Right lobe of liver (tissue), 6 donors: ENCODE measurements at regions not wholly inside any gene's neighbourhood (a gene's known extent, or its start where the extent isn't known, plus 50 kb on each side); places are given as distances from the start of the nearest gene placed in this dataset.

ENCODE experiments used
- ATAC-seq, 4 donors: fragments of 200-7000 bp; cut with Tn5 transposase; one replicate each; pipeline ENCODE4 v1.9.1; 2020; ENCODE audit warnings: mild to moderate bottlenecking in 4 of 4, moderate library complexity in 4 of 4
- DNase-seq, 3 donors: peaks; one replicate each; pipeline ENCODE4 v3.0.0-alpha.2; 2020
- H3K27ac ChIP-seq, 3 donors: fragments of 200-600 bp; one replicate each; pipeline ENCODE4 v1.8.0; 2022
- H3K27me3 ChIP-seq, 2 donors: fragments of 200-600 bp; one replicate each; pipeline ENCODE4 v1.8.0; 2022
- H3K36me3 ChIP-seq, 4 donors: fragments of 200-600 bp; sonication (generic) in 1 of 4; one replicate each; pipeline versions ENCODE4 v1.5.1 to v1.8.0; 2017 to 2022; ENCODE audit warnings: control low read depth in 1 of 4
- H3K4me1 ChIP-seq, 4 donors: fragments of 200-600 bp; sonication (generic) in 1 of 4; one replicate each; pipeline versions ENCODE4 v1.5.1 to v1.8.0; 2017 to 2022; ENCODE audit warnings: control low read depth in 1 of 4
- H3K4me3 ChIP-seq, 3 donors: fragments of 200-600 bp; one replicate each; pipeline ENCODE4 v1.8.0; 2022
- H3K9me3 ChIP-seq, 4 donors: fragments of 200-600 bp; sonication (generic) in 1 of 4; one replicate each; pipeline versions ENCODE4 v1.5.1 to v1.8.0; 2017 to 2022; ENCODE audit warnings: control low read depth in 1 of 4
- POLR2A ChIP-seq: fragments of 450-650 bp; IDR thresholded peaks from one replicate; pipeline ENCODE4 v1.6.1; 2017; ENCODE audit warnings: antibody characterized with exemption, mild to moderate bottlenecking
- WGBS: methylation state at CpG from one replicate; pipeline ENCODE4 v1.1.6; 2018; ENCODE audit warnings: low coverage, low lambda C conversion rate; ENCODE audit not compliant: insufficient coverage; ENCODE audit errors: missing lambda C conversion rate; 5-methylcytosine and 5-hydroxymethylcytosine counted together
- intact Hi-C, 2 donors: fragments of 100-400 bp; cut with DNase I; formaldehyde crosslinking; loops; one replicate each; pipeline versions ENCODE4 v1.11.2 to v1.14.1; 2022
- TF ChIP-seq, protein P1 (sequence below), 4 donors: fragments of 200-600 bp in 3 of 4; fragments of 450-650 bp in 1 of 4; IDR thresholded peaks; one replicate each; pipeline versions ENCODE4 v1.5.1 to v1.8.0; 2016 to 2022; ENCODE audit warnings: antibody characterized with exemption in 4 of 4, mild to moderate bottlenecking in 2 of 4
- donor health status: DM: no; HTN: yes; CAD: no.
- donor health status: DM: no; HTN: no; CAD: no.
- donor health status: DM: no; HTN: no; CAD: no.
- donor health status: DM: no; HTN: yes; CAD: no.
- donor health status: DM: no; HTN: yes; CAD: no.

DNA sequence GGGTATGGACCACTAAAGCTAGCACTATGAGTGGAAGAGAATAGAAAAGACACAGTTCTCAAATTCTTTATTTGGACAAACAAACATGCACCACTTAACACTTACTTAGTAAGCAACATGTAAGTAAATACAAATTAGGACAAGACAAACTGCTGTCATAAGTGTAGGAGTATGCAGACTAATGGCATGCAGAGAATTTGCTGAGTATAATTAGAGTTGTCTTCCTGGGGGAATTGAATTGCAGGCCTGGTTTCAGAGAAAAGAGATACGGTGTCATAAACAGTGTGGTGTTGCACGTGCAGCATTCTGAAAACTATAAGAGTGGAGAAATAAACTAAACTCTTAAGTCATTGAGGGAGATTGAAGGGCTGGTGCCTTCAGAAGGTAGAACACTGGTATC lies 125.2 kb upstream of the EYA4 start:
- H3K27me3 ChIP-seq = no peaks in the 10 kb centered on the region

DNA sequence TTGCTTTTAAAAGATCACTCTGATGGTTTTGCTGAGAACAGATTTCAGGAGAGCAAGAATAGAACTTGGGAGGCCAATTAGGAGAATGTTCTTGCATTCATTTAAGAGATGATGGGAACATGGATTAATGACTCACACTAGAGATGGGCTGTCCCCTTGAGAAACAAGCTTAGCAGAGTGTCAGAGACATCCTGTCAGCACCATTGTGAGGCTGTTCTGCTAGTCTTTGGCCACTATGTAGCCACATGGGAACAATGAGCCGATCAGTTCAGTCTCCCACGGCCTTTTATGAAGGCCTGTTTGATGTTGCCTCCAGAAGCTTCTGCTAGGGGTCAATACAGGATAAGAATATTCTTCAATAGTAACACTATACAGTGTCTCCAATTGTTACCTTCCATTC lies 113.0 kb upstream of the EYA4 start:
- H3K27me3 ChIP-seq = no peaks in the 10 kb centered on the region
- H3K27ac ChIP-seq = no peak overlapping the region
- no peaks in the 10 kb centered on the region for H3K9me3 ChIP-seq
- ATAC-seq (no peak), DNase-seq (no peak)
- H3K4me1 ChIP-seq = no peaks in the 10 kb centered on the region
- no CpG with 5 or more reads among the region's 2 CpGs for WGBS
- intact Hi-C loops = no loop called here
- no peak for TF ChIP-seq POLR2A
- TF ChIP-seq, protein P1, sequence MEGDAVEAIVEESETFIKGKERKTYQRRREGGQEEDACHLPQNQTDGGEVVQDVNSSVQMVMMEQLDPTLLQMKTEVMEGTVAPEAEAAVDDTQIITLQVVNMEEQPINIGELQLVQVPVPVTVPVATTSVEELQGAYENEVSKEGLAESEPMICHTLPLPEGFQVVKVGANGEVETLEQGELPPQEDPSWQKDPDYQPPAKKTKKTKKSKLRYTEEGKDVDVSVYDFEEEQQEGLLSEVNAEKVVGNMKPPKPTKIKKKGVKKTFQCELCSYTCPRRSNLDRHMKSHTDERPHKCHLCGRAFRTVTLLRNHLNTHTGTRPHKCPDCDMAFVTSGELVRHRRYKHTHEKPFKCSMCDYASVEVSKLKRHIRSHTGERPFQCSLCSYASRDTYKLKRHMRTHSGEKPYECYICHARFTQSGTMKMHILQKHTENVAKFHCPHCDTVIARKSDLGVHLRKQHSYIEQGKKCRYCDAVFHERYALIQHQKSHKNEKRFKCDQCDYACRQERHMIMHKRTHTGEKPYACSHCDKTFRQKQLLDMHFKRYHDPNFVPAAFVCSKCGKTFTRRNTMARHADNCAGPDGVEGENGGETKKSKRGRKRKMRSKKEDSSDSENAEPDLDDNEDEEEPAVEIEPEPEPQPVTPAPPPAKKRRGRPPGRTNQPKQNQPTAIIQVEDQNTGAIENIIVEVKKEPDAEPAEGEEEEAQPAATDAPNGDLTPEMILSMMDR (IDR thresholded peaks at IDR 0.05) = no peak
- H3K36me3 ChIP-seq = no peaks in the 10 kb centered on the region
- no peak overlapping the region for H3K4me3 ChIP-seq

More for the DNA sequence above, 125.2 kb upstream of the EYA4 start:
- H3K4me3 ChIP-seq = no peak overlapping the region
- 63% methylated on average over 2 of the region's 2 CpGs for WGBS
- H3K27ac ChIP-seq = no peak overlapping the region
- TF ChIP-seq, protein P1 (IDR thresholded peaks at IDR 0.05) = no peak
- TF ChIP-seq POLR2A = no peak
- H3K9me3 ChIP-seq = no peaks in the 10 kb centered on the region
- ATAC-seq (no peak), DNase-seq (no peak)
- intact Hi-C loops = no loop called here
- no peaks in the 10 kb centered on the region for H3K36me3 ChIP-seq
- H3K4me1 ChIP-seq = no peaks in the 10 kb centered on the region

DNA sequence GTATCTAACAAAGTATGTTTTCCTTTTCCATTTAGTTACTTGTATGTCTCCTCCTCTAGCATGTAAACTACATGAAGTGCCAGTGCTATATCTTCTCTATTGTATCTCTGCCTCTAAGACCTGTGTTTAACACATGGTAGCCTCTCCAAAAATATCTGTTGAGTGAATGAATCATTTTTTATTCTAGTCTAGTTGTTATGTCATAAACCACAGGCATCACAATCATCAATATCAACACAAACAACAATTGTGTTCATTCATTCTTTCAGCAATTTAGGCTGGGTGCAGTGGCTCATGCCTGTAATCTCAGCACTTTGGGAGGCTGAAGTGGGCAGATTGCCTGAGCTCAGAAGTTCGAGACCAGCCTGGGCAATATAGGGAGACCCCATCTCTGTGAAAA lies 111.6 kb upstream of the EYA4 start:
- Histone ChIP-seq H3K4me3 (no peak overlapping the region), H3K27me3 (no peaks in the 10 kb centered on the region), H3K36me3 (no peaks in the 10 kb centered on the region), H3K27ac (no peak overlapping the region), H3K9me3 (no peaks in the 10 kb centered on the region), H3K4me1 (no peaks in the 10 kb centered on the region)
- TF ChIP-seq, protein P1 (IDR thresholded peaks at IDR 0.05) = no peak
- no peak for TF ChIP-seq POLR2A
- no peak for ATAC-seq
- intact Hi-C loops = no loop called here
- DNase-seq = no peak
- 57% methylated on average over 1 of the region's 1 CpG for WGBS

DNA sequence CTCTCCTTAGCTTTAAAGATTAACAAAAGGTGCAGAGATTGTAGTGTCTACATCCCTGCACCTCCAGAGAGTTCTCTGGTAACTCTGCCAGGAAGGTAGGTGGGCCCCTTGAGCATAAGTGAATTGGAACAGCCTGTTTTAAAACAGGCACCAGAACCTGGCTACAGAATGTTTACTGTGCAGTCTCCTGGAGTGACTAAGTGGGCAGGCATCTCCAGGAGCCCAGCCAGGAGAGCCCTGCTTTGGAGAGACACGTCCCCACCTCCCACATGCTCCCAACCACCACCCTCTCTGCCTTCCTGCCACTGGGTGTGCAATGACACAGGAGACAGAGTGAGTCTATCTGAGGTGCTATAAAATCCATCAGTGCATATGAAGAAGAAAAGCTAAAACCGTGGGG lies 110.3 kb upstream of the EYA4 start:
- intact Hi-C loops = no loop called here
- peak in 3 of 4 donors; percentile 29 to 85 (median 43) for ATAC-seq
- 10% methylated on average over 2 of the region's 2 CpGs for WGBS
- no peak overlapping the region for H3K4me3 ChIP-seq
- H3K27me3 ChIP-seq = no peaks in the 10 kb centered on the region
- H3K27ac ChIP-seq = no peak overlapping the region
- no peaks in the 10 kb centered on the region for H3K9me3 ChIP-seq
- no peaks in the 10 kb centered on the region for H3K36me3 ChIP-seq
- H3K4me1 ChIP-seq = no peaks in the 10 kb centered on the region
- peak in 1 of 3 donors; percentile 34 for DNase-seq
- TF ChIP-seq, protein P1 (IDR thresholded peaks at IDR 0.05) = no peak
- TF ChIP-seq POLR2A = no peak
